ENCODE measurements at regions not wholly inside any gene's neighbourhood (a gene's known extent, or its start where the extent isn't known, plus 50 kb on each side); places are given as distances from the start of the nearest gene placed in this dataset.

DNA sequence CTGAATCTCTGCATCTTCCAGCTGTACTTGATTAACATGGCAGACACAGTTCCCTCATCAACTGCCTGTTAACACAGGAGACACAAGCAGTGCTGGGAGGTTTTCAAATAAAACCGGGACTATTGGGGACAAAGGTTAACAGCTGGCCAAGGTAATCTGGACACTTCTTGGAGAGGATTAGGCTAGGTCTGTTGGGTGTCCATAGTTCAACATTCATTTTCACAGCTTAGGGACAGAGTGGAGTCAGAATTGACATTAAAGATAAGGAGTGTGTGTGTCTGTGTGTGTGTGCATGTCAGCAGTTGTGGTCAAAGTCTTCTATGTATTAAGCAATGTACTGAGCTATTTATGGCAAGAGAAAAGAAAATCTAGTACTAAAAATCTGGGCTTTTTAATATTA is 216.2 kb downstream of the MED10 start:
- Histone ChIP-seq H4K20me1 (ENCODE audit: insufficient read depth, low read length) (no peaks in the 10 kb centered on the region), H3K9ac (ENCODE audit: low read length) (no peak overlapping the region), H3K79me2 (ENCODE audit: low read length) (no peaks in the 10 kb centered on the region), H3K4me2 (ENCODE audit: low read depth, low read length) (no peak overlapping the region), H3F3A (ENCODE audit: insufficient read depth, low read length) (no peaks in the 10 kb centered on the region), H3K27ac (ENCODE audit: low read length) (no peak overlapping the region), H2AFZ (ENCODE audit: low read length) (no peak overlapping the region), H3K36me3 (replicated peaks; ENCODE audit: insufficient read depth, low read length) (no peaks in the 10 kb centered on the region), H3K4me3 (ENCODE audit: low read length) (no peak overlapping the region), H3K27me3 (replicated peaks; ENCODE audit: insufficient read depth, low read length) (no peaks in the 10 kb centered on the region), H3K9me2 (replicated peaks; ENCODE audit: insufficient read depth, low read length) (no peaks in the 10 kb centered on the region), H3K4me1 (ENCODE audit: low read length) (no peaks in the 10 kb centered on the region), H3K9me3 (replicated peaks; ENCODE audit: insufficient read depth, low read length) (no peaks in the 10 kb centered on the region)
- TF ChIP-seq EZH2 (optimal IDR thresholded peaks at IDR 0.05; ENCODE audit: low read depth, low read length) (no peak), EZH2phosphoT487 (IDR thresholded peaks at IDR 0.05; ENCODE audit: low read length) (no peak)
- TF ChIP-seq, protein P1, sequence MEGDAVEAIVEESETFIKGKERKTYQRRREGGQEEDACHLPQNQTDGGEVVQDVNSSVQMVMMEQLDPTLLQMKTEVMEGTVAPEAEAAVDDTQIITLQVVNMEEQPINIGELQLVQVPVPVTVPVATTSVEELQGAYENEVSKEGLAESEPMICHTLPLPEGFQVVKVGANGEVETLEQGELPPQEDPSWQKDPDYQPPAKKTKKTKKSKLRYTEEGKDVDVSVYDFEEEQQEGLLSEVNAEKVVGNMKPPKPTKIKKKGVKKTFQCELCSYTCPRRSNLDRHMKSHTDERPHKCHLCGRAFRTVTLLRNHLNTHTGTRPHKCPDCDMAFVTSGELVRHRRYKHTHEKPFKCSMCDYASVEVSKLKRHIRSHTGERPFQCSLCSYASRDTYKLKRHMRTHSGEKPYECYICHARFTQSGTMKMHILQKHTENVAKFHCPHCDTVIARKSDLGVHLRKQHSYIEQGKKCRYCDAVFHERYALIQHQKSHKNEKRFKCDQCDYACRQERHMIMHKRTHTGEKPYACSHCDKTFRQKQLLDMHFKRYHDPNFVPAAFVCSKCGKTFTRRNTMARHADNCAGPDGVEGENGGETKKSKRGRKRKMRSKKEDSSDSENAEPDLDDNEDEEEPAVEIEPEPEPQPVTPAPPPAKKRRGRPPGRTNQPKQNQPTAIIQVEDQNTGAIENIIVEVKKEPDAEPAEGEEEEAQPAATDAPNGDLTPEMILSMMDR (IDR thresholded peaks at IDR 0.05; ENCODE audit: low read length) = no peak
- no peak for DNase-seq

DNA sequence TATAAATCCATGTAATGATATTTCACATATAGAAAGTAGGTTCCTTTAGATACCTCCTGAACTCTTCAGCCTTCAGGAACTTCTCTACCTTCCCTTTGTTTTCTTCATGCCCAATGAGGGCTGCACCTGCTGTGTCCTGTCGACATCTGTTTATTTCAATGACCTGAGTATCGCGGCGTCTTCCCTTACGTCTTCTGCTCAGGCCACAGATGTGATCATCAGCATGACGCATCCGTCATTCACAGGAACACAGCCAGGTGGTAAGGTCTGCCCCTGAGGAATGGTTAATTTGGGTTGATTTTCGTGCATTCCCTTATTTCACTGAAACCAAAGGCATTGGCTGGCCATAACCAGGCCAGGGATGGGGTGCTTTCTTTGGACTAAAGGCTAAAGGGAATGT is 217.1 kb downstream of the MED10 start:
- no peaks in the 10 kb centered on the region for H3K9me2 ChIP-seq (replicated peaks; ENCODE audit: insufficient read depth, low read length)
- H2AFZ ChIP-seq (ENCODE audit: low read length) = no peak overlapping the region
- DNase-seq = no peak
- no peaks in the 10 kb centered on the region for H4K20me1 ChIP-seq (ENCODE audit: insufficient read depth, low read length)
- H3K4me2 ChIP-seq (ENCODE audit: low read depth, low read length) = no peak overlapping the region
- H3K4me1 ChIP-seq (ENCODE audit: low read length) = no peaks in the 10 kb centered on the region
- no peaks in the 10 kb centered on the region for H3F3A ChIP-seq (ENCODE audit: insufficient read depth, low read length)
- H3K9ac ChIP-seq (ENCODE audit: low read length) = no peak overlapping the region
- no peaks in the 10 kb centered on the region for H3K27me3 ChIP-seq (replicated peaks; ENCODE audit: insufficient read depth, low read length)
- TF ChIP-seq EZH2phosphoT487 (IDR thresholded peaks at IDR 0.05; ENCODE audit: low read length) (no peak), EZH2 (optimal IDR thresholded peaks at IDR 0.05; ENCODE audit: low read depth, low read length) (no peak)
- TF ChIP-seq, protein P1 (IDR thresholded peaks at IDR 0.05; ENCODE audit: low read length) = no peak
- H3K79me2 ChIP-seq (ENCODE audit: low read length) = no peaks in the 10 kb centered on the region
- H3K9me3 ChIP-seq (replicated peaks; ENCODE audit: insufficient read depth, low read length) = no peaks in the 10 kb centered on the region
- no peak overlapping the region for H3K4me3 ChIP-seq (ENCODE audit: low read length)
- no peak overlapping the region for H3K27ac ChIP-seq (ENCODE audit: low read length)
- no peaks in the 10 kb centered on the region for H3K36me3 ChIP-seq (replicated peaks; ENCODE audit: insufficient read depth, low read length)

DNA sequence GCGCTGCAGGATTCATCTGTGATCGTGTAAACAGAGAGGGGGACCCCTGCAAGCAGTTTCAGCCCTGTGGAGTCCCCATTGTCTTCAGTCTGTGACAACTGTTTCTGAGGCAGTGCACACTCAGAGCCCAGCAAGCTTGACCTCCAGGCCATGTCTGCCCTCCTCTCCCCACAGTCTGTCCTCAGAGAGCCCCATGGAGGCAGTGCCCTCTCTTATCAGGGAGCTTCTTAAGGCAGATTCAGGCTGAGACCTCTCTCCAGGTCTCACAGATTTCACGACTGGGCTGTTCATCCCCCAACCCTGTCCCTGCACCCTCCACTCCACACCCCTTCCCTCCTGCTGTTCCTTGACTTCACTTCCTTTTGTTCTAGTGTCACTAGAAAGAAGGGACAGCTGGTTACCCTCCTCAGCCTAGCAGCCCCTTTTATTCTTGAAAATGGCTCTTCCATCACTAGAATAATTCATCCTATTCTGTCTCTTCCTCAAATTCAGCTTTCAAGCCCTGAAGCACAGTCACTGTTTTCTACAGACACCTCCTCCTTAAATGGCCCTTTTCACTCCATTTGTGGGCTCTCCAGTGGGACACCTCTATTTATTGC is 218.4 kb downstream of the MED10 start:
- Histone ChIP-seq H3F3A (ENCODE audit: insufficient read depth, low read length) (no peaks in the 10 kb centered on the region), H3K4me1 (ENCODE audit: low read length) (no peaks in the 10 kb centered on the region), H3K36me3 (replicated peaks; ENCODE audit: insufficient read depth, low read length) (no peaks in the 10 kb centered on the region), H4K20me1 (ENCODE audit: insufficient read depth, low read length) (no peaks in the 10 kb centered on the region), H3K4me3 (ENCODE audit: low read length) (no peak overlapping the region), H3K9me2 (replicated peaks; ENCODE audit: insufficient read depth, low read length) (no peaks in the 10 kb centered on the region), H3K27ac (ENCODE audit: low read length) (no peak overlapping the region), H3K79me2 (ENCODE audit: low read length) (no peaks in the 10 kb centered on the region), H2AFZ (ENCODE audit: low read length) (no peak overlapping the region), H3K9me3 (replicated peaks; ENCODE audit: insufficient read depth, low read length) (no peaks in the 10 kb centered on the region), H3K4me2 (ENCODE audit: low read depth, low read length) (no peak overlapping the region), H3K9ac (ENCODE audit: low read length) (no peak overlapping the region), H3K27me3 (replicated peaks; ENCODE audit: insufficient read depth, low read length) (no peaks in the 10 kb centered on the region)
- DNase-seq = no peak
- no peak for TF ChIP-seq EZH2 (optimal IDR thresholded peaks at IDR 0.05; ENCODE audit: low read depth, low read length)
- TF ChIP-seq, protein P1 (IDR thresholded peaks at IDR 0.05; ENCODE audit: low read length) = no peak
- TF ChIP-seq EZH2phosphoT487 (IDR thresholded peaks at IDR 0.05; ENCODE audit: low read length) = no peak

Measured in MM.1S (cell line).